LNCAP (cell line): ENCODE measurements at regions not wholly inside any gene's neighbourhood (a gene's known extent, or its start where the extent isn't known, plus 50 kb on each side); places are given as distances from the start of the nearest gene placed in this dataset.

ENCODE experiments used
- CTCF ChIP-seq: fragments of 450-650 bp; IDR thresholded peaks from 2 replicates; pipeline ENCODE4 v1.5.1; 2017; ENCODE audit warnings: mild to moderate bottlenecking

GRCh38 chr20:40802886-40803285, 113.8 kb upstream of the MAFB start:
- TF ChIP-seq CTCF = no peak

GRCh38 chr20:40803381-40803780, 114.3 kb upstream of the MAFB start:
- no peak for TF ChIP-seq CTCF

- no peak for TF ChIP-seq CTCF
These were observed 116.6 kb upstream of the MAFB start for GRCh38 chr20:40805592-40805991.

DNA sequence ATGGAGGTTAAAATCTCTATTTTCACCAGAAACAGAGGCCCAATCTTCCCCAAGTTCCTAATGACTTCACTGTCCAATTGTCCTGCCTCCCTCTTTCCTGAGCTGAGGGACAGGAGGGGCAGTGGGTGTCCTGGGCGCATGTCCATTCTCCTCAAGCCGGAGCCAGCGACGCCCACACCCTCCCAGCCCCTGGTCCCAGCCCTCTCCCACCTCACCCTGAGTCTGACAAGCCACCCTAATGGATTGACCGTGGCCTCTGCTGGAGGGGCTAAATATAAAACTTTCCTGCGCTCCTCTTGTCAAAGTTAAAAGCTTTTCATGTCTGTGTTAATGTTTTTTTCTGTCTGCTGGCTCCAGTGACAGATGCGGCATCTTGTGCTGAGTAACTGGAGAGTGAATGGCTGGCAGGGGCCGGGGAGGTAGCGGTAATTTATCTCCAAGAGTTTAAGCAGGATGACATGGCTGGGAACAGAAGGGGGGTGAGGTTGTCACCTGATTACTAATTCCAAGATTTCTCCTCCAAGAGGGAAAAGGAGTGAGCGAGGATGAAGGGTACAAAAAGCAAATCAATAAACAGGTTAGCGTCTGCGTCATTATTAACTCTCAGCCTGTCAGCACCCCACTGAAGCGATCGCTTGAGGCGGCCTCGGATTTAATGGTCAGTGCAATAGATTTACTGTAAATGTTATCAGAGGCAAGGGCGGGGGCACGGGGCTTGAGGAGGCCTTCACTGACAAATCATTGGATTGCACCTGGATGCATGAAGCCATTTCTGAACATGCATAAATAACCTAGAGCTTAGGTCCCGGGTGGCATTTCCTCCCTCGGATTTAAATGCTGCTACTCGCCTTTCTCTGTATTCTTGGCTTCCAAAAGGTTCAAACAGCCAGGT, 118.1 kb upstream of the MAFB start:
- TF ChIP-seq CTCF = no peak

DNA sequence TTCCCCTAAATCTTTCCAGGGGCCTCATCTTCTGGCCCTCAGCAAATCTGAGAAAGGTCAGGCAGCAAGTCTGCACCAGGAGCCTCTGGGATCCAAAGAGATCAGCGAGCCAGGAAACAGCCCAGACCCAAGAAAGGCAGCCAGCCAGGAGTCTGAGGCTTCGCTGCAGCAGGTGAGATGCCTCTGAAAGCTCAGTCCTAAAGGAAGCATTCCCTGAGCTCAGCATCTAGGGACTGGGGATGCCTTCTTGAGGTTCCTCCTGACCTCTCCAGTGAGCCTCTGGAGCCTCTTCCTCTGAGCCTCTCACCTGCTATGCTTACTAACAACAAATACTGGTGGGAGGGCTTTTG, 118.8 kb upstream of the MAFB start:
- TF ChIP-seq CTCF = no peak

DNA sequence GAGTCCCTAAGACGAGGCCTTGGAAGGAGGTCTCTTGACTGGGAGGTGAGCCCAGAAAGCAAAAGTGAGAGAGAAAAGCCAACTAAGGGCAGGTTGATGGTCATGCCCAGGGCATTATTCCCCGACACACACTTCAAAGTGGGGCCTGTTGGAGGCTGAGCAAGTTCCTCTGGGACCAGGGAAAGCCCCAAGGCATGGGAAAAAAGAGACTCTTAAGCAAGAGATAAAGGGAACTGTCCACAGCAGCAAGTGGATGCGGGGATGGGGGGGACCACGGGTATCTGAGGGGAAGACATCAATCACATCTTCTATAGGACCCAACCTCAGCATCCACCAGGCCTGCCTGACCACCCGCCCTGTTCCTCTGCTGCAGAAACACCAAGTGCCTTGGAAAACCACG, 119.9 kb upstream of the MAFB start:
- TF ChIP-seq CTCF = no peak

GRCh38 chr20:40809361-40809760, 120.3 kb upstream of the MAFB start:
- TF ChIP-seq CTCF = no peak
